ENCODE measurements at regions not wholly inside any gene's neighbourhood (a gene's known extent, or its start where the extent isn't known, plus 50 kb on each side); places are given as distances from the start of the nearest gene placed in this dataset.
A peak's percentile ranks its signal among the peaks of the same experiment; 100 is the strongest.
"Not testable (repeated sequence)": the region's sequence is repeated elsewhere in the genome, so short reads cannot be mapped to it uniquely, and the experiment has no call there.

- intact Hi-C loops (cut with micrococcal nuclease) = no loop called here
Observed at GRCh38 chr1:222004034-222004433, 262.1 kb upstream of the DUSP10 start.

GRCh38 chr1:222002503-222002902 is 260.6 kb upstream of the DUSP10 start:
- no peaks in the 10 kb centered on the region for H3K9me3 Mint-ChIP-seq
- no peaks in the 10 kb centered on the region for H3K4me1 Mint-ChIP-seq (ENCODE audit: low read depth)
- no peaks in the 10 kb centered on the region for H3K27me3 Mint-ChIP-seq (ENCODE audit: low read depth)
- no peaks in the 10 kb centered on the region for H3K36me3 Mint-ChIP-seq (ENCODE audit: low read depth)
- no peak overlapping the region for H3K4me3 Mint-ChIP-seq
- DNase-seq = no peak
- intact Hi-C loops (cut with micrococcal nuclease) = no loop called here
- H3K27ac Mint-ChIP-seq = no peak overlapping the region
- CTCF ChIA-PET = interaction anchor here (0.8 kb wide), 1 partner anchor 49 kb away, joined by 4 read pairs; no protein-coding TSS in a partner anchor

More at GRCh38 chr1:222004034-222004433, 262.1 kb upstream of the DUSP10 start:
- no peak overlapping the region for H3K4me3 Mint-ChIP-seq
- H3K36me3 Mint-ChIP-seq (ENCODE audit: low read depth) = no peaks in the 10 kb centered on the region
- H3K9me3 Mint-ChIP-seq = no peaks in the 10 kb centered on the region
- H3K27ac Mint-ChIP-seq = no peak overlapping the region
- CTCF ChIA-PET = no interaction called here
- no peak for DNase-seq
- no peaks in the 10 kb centered on the region for H3K27me3 Mint-ChIP-seq (ENCODE audit: low read depth)
- H3K4me1 Mint-ChIP-seq (ENCODE audit: low read depth) = no peaks in the 10 kb centered on the region

- no peaks in the 10 kb centered on the region for H3K36me3 Mint-ChIP-seq (ENCODE audit: low read depth)
- intact Hi-C loops (cut with micrococcal nuclease) = no loop called here
- CTCF ChIA-PET = interaction anchor here (0.6 kb wide), 2 partner anchors 8 to 107 kb away, joined by 3 read pairs; no protein-coding TSS in a partner anchor
Observed at GRCh38 chr1:222000131-222000530, 258.2 kb upstream of the DUSP10 start.

GRCh38 chr1:221998781-221999180 is 256.9 kb upstream of the DUSP10 start:
- Mint-ChIP-seq H3K4me1 (ENCODE audit: low read depth) (peaks cover 18% of the 10 kb centered on the region), H3K27ac (no peak overlapping the region), H3K36me3 (ENCODE audit: low read depth) (no peaks in the 10 kb centered on the region), H3K9me3 (no peaks in the 10 kb centered on the region), H3K27me3 (ENCODE audit: low read depth) (no peaks in the 10 kb centered on the region), H3K4me3 (no peak overlapping the region)
- CTCF ChIA-PET = no interaction called here
- no peak for DNase-seq
- intact Hi-C loops (cut with micrococcal nuclease) = loop anchor here (10.0 kb wide), 1 partner anchor 1846 kb away; the partner anchor contains the start of gene TP53BP2

More at GRCh38 chr1:222000131-222000530, 258.2 kb upstream of the DUSP10 start:
- no peak overlapping the region for H3K4me3 Mint-ChIP-seq
- H3K9me3 Mint-ChIP-seq = no peaks in the 10 kb centered on the region
- no peaks in the 10 kb centered on the region for H3K27me3 Mint-ChIP-seq (ENCODE audit: low read depth)
- no peak overlapping the region for H3K27ac Mint-ChIP-seq
- no peak for DNase-seq
- H3K4me1 Mint-ChIP-seq (ENCODE audit: low read depth) = peaks cover 5% of the 10 kb centered on the region

- no peak for DNase-seq
- H3K4me3 Mint-ChIP-seq = no peak overlapping the region
- H3K27ac Mint-ChIP-seq = no peak overlapping the region
- no peaks in the 10 kb centered on the region for H3K9me3 Mint-ChIP-seq
- no peaks in the 10 kb centered on the region for H3K36me3 Mint-ChIP-seq (ENCODE audit: low read depth)
- CTCF ChIA-PET = no interaction called here
- H3K4me1 Mint-ChIP-seq (ENCODE audit: low read depth) = peaks cover 23% of the 10 kb centered on the region
- no peaks in the 10 kb centered on the region for H3K27me3 Mint-ChIP-seq (ENCODE audit: low read depth)
- intact Hi-C loops (cut with micrococcal nuclease) = loop anchor here (10.0 kb wide), 1 partner anchor 1847 kb away; the partner anchor contains the start of gene TP53BP2
Observed at GRCh38 chr1:221998186-221998612, 256.3 kb upstream of the DUSP10 start.

GRCh38 chr1:221997012-221997411 is 255.1 kb upstream of the DUSP10 start:
- DNase-seq; H3K36me3 Mint-ChIP-seq (ENCODE audit: low read depth); H3K27ac Mint-ChIP-seq; CTCF ChIA-PET; H3K27me3 Mint-ChIP-seq (ENCODE audit: low read depth); H3K4me3 Mint-ChIP-seq; H3K9me3 Mint-ChIP-seq: not testable (repeated sequence)
- intact Hi-C loops (cut with micrococcal nuclease) = loop anchor here (10.0 kb wide), 1 partner anchor 1848 kb away; the partner anchor contains the start of gene TP53BP2
- peaks cover 30% of the 10 kb centered on the region for H3K4me1 Mint-ChIP-seq (ENCODE audit: low read depth)

- Mint-ChIP-seq H3K27me3 (ENCODE audit: low read depth) (no peaks in the 10 kb centered on the region), H3K36me3 (ENCODE audit: low read depth) (no peaks in the 10 kb centered on the region), H3K27ac (peak overlapping the region; percentile 94), H3K4me3 (no peak overlapping the region), H3K9me3 (no peaks in the 10 kb centered on the region), H3K4me1 (ENCODE audit: low read depth) (peaks cover 33% of the 10 kb centered on the region)
- intact Hi-C loops (cut with micrococcal nuclease) = loop anchor here (1.0 to 10.0 kb wide), 13 partner anchors 34 to 1850 kb away; partner anchors contain the start of genes DUSP10 and TP53BP2
- CTCF ChIA-PET = no interaction called here
- no peak for DNase-seq
Observed at GRCh38 chr1:221994939-221995338, 253.1 kb upstream of the DUSP10 start.

DNA sequence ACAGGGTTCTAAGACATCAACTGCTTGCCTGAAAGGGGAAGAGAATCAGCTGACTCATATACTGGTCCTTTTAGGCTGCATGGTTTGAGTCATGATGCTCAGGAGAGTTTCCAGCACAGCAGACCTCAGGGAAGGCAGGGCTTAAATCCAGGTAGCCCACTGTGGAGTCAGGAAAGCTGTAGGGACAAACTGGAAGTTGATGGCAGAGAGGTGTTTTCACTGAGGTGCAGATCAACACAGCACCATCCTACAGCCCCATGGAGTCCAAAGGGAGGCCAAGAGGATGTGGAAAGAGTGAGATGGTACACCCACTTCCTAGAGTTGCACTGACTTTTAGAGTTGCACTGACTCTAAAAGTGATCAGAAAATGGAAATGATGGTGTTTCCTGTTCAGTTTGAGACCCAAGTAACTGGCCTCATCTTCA is 252.4 kb upstream of the DUSP10 start:
- Mint-ChIP-seq H3K4me3 (no peak overlapping the region), H3K27ac (peak overlapping the region; percentile 94), H3K36me3 (ENCODE audit: low read depth) (no peaks in the 10 kb centered on the region), H3K27me3 (ENCODE audit: low read depth) (no peaks in the 10 kb centered on the region), H3K9me3 (no peaks in the 10 kb centered on the region), H3K4me1 (ENCODE audit: low read depth) (peaks cover 33% of the 10 kb centered on the region)
- CTCF ChIA-PET = interaction anchor here (0.6 to 1.1 kb wide), 4 partner anchors 15 to 461 kb away, joined by 3 to 4 read pairs (median 3); no protein-coding TSS in a partner anchor
- intact Hi-C loops (cut with micrococcal nuclease) = loop anchor here (1.0 to 10.0 kb wide), 13 partner anchors 33 to 1851 kb away; partner anchors contain the start of genes DUSP10 and TP53BP2
- peak; percentile 55 for DNase-seq

- H3K4me3 Mint-ChIP-seq = no peak overlapping the region
- no peak for DNase-seq
- CTCF ChIA-PET = interaction anchor here (0.6 to 1.1 kb wide), 4 partner anchors 15 to 462 kb away, joined by 3 to 4 read pairs (median 3); no protein-coding TSS in a partner anchor
- intact Hi-C loops (cut with micrococcal nuclease) = loop anchor here (5.0 to 10.0 kb wide), 2 partner anchors 451 to 1851 kb away; partner anchors contain the start of gene TP53BP2
- no peaks in the 10 kb centered on the region for H3K9me3 Mint-ChIP-seq
- peaks cover 33% of the 10 kb centered on the region for H3K4me1 Mint-ChIP-seq (ENCODE audit: low read depth)
- H3K27ac Mint-ChIP-seq = peak overlapping the region; percentile 94
- H3K36me3 Mint-ChIP-seq (ENCODE audit: low read depth) = no peaks in the 10 kb centered on the region
- H3K27me3 Mint-ChIP-seq (ENCODE audit: low read depth) = no peaks in the 10 kb centered on the region
Observed at GRCh38 chr1:221993444-221993948, 251.6 kb upstream of the DUSP10 start.

DNA sequence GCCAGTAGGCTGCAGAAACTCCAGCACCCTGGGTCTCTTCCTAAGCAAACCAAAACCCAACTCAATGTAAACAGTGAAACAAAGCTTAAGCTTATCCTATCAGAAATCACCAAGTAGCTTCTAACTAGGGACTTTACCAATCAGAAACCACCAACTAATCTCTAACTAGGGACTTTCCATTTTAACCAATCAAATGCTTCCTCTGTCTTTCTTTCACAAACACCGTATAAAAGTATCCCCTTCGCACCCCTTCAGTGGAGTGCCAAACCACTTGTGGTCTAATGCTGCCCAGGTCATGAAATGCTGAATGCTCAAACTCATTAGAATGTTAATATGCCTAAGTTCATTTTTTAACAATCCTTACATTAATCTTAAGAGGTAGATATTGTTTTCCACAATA is 250.5 kb upstream of the DUSP10 start:
- H3K36me3 Mint-ChIP-seq (ENCODE audit: low read depth) = no peaks in the 10 kb centered on the region
- intact Hi-C loops (cut with micrococcal nuclease) = loop anchor here (5.0 to 10.0 kb wide), 2 partner anchors 450 to 1852 kb away; partner anchors contain the start of gene TP53BP2

DNA sequence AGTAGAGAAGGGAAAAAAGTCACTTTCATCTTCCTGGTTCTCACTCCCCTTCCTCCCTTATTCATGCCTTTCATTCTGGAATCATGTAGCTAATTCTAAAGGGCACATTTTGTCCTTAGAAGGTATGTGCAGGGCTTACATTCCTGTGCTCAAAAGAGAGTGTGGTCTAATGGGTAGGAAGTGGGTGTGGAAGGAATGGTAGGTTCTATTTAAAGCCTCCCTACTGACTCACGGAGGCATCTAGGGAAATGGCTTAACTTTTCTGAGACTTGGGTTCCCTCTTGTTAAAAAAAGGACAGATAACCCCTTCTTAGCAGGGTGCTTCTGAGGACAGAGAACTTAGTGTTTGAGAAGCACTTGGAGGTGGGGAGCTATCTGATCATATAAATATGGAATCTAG is 249.3 kb upstream of the DUSP10 start:
- Mint-ChIP-seq H3K4me1 (ENCODE audit: low read depth) (peaks cover 33% of the 10 kb centered on the region), H3K4me3 (no peak overlapping the region), H3K36me3 (ENCODE audit: low read depth) (no peaks in the 10 kb centered on the region), H3K27me3 (ENCODE audit: low read depth) (no peaks in the 10 kb centered on the region), H3K27ac (no peak overlapping the region), H3K9me3 (no peaks in the 10 kb centered on the region)
- intact Hi-C loops (cut with micrococcal nuclease) = loop anchor here (1.0 to 10.0 kb wide), 3 partner anchors 29 to 1854 kb away; partner anchors contain the start of gene TP53BP2
- CTCF ChIA-PET = interaction anchor here (0.6 to 1.5 kb wide), 3 partner anchors 30 to 514 kb away, joined by 3 to 5 read pairs (median 3); no protein-coding TSS in a partner anchor
- DNase-seq = no peak

More for the DNA sequence above, 250.5 kb upstream of the DUSP10 start:
- CTCF ChIA-PET = interaction anchor here (0.6 to 1.5 kb wide), 3 partner anchors 16 to 31 kb away, joined by 3 to 5 read pairs (median 4); no protein-coding TSS in a partner anchor
- H3K9me3 Mint-ChIP-seq = no peaks in the 10 kb centered on the region
- no peak for DNase-seq
- no peak overlapping the region for H3K27ac Mint-ChIP-seq
- no peak overlapping the region for H3K4me3 Mint-ChIP-seq
- peaks cover 33% of the 10 kb centered on the region for H3K4me1 Mint-ChIP-seq (ENCODE audit: low read depth)
- H3K27me3 Mint-ChIP-seq (ENCODE audit: low read depth) = no peaks in the 10 kb centered on the region

GRCh38 chr1:221989741-221990140 is 247.9 kb upstream of the DUSP10 start:
- H3K4me3 Mint-ChIP-seq = no peak overlapping the region
- CTCF ChIA-PET = interaction anchor here (0.6 to 0.7 kb wide), 2 partner anchors 29 to 180 kb away, joined by 3 read pairs; no protein-coding TSS in a partner anchor

More at GRCh38 chr1:221989741-221990140, 247.9 kb upstream of the DUSP10 start:
- Mint-ChIP-seq H3K27me3 (ENCODE audit: low read depth) (no peaks in the 10 kb centered on the region), H3K27ac (no peak overlapping the region), H3K9me3 (no peaks in the 10 kb centered on the region), H3K4me1 (ENCODE audit: low read depth) (peaks cover 24% of the 10 kb centered on the region), H3K36me3 (ENCODE audit: low read depth) (no peaks in the 10 kb centered on the region)
- no peak for DNase-seq
- intact Hi-C loops (cut with micrococcal nuclease) = loop anchor here (5.0 to 10.0 kb wide), 2 partner anchors 447 to 1855 kb away; partner anchors contain the start of gene TP53BP2
